HEK293 (cell line): ENCODE measurements at regions not wholly inside any gene's neighbourhood (a gene's known extent, or its start where the extent isn't known, plus 50 kb on each side); places are given as distances from the start of the nearest gene placed in this dataset.

ENCODE experiments used
- CTCF ChIA-PET: fragments of 350-600 bp; formaldehyde crosslinking; extraction: SDS; loops from one replicate; lab custom pipeline; 2021; ENCODE audit warnings: antibody characterized with exemption; lab: Yijun Ruan, JAX
- POLR2A ChIA-PET: fragments of 300-600 bp; formaldehyde crosslinking; extraction: SDS; loops from one replicate; lab custom pipeline; 2020; ENCODE audit warnings: antibody characterized with exemption, inconsistent platforms; lab: Yijun Ruan, JAX
- H3K27ac ChIP-seq: fragments of 200-500 bp; sonication (Bioruptor generic); 2 replicates; pipeline ENCODE4 v1.5.1; 2014; ENCODE audit warnings: low read depth, low read length, control low read depth, inconsistent platforms; ENCODE audit errors: extremely low read depth
- H3K36me3 ChIP-seq, 2 experiments: fragments of 200-500 bp in 1 of 2; sonication (Bioruptor generic) in 1 of 2; 1 replicate in 1 of 2; 2 replicates in 1 of 2; pipeline ENCODE4 v1.5.1; 2014 to 2017; ENCODE audit warnings: inconsistent platforms in 2 of 2, low read length in 2 of 2; ENCODE audit not compliant: control insufficient read depth in 2 of 2, insufficient read depth in 1 of 2
- H3K4me1 ChIP-seq: fragments of 200-500 bp; sonication (Bioruptor generic); 2 replicates; pipeline ENCODE4 v1.5.1; 2014; ENCODE audit warnings: mild to moderate bottlenecking, low read length, inconsistent platforms; ENCODE audit not compliant: control insufficient read depth, insufficient read depth
- H3K4me3 ChIP-seq: 2 replicates; pipeline ENCODE4 v1.5.1; 2011; ENCODE audit warnings: low read depth, mild to moderate bottlenecking, control low read depth, low read length, moderate library complexity
- H3K9me3 ChIP-seq: fragments of 200-500 bp; sonication (Bioruptor generic); 2 replicates; pipeline ENCODE4 v1.5.1; 2014; ENCODE audit warnings: low read depth, low read length, inconsistent platforms; ENCODE audit not compliant: control insufficient read depth, insufficient read depth
- OVOL3 ChIP-seq: fragments of 450-650 bp; formaldehyde crosslinking; IDR thresholded peaks from 2 replicates; pipeline ENCODE4 v1.5.1; 2016; ENCODE audit warnings: missing biosample characterization, missing genetic modification characterization
- SP3 ChIP-seq: fragments of 450-650 bp; formaldehyde crosslinking; IDR thresholded peaks from 2 replicates; pipeline ENCODE4 v1.5.1; 2016; ENCODE audit warnings: missing biosample characterization, missing genetic modification characterization
- WT1 ChIP-seq: fragments of 450-650 bp; formaldehyde crosslinking; IDR thresholded peaks from 2 replicates; pipeline ENCODE4 v1.5.1; 2016; ENCODE audit warnings: missing biosample characterization, missing genetic modification characterization
- ZBTB17 ChIP-seq: fragments of 450-650 bp; formaldehyde crosslinking; IDR thresholded peaks from 2 replicates; pipeline ENCODE4 v1.5.1; 2016; ENCODE audit warnings: missing biosample characterization, missing genetic modification characterization
- ZBTB48 ChIP-seq: fragments of 450-650 bp; formaldehyde crosslinking; IDR thresholded peaks from 2 replicates; pipeline ENCODE4 v1.5.1; 2016; ENCODE audit warnings: missing biosample characterization, missing genetic modification characterization
- ZBTB8A ChIP-seq: fragments of 450-650 bp; formaldehyde crosslinking; IDR thresholded peaks from 2 replicates; pipeline ENCODE4 v1.5.1; 2016; ENCODE audit warnings: missing biosample characterization, missing genetic modification characterization
- ZFP69B ChIP-seq: fragments of 450-650 bp; formaldehyde crosslinking; IDR thresholded peaks from 2 replicates; pipeline ENCODE4 v1.5.1; 2016; ENCODE audit warnings: missing biosample characterization, missing genetic modification characterization
- ZIC2 ChIP-seq: fragments of 450-650 bp; formaldehyde crosslinking; IDR thresholded peaks from 2 replicates; pipeline ENCODE4 v1.5.1; 2016; ENCODE audit warnings: missing biosample characterization, missing genetic modification characterization
- ZNF157 ChIP-seq: fragments of 450-650 bp; formaldehyde crosslinking; IDR thresholded peaks from 2 replicates; pipeline ENCODE4 v1.5.1; 2016; ENCODE audit warnings: missing biosample characterization, missing genetic modification characterization
- ZNF184 ChIP-seq: fragments of 450-650 bp; IDR thresholded peaks from 2 replicates; pipeline ENCODE4 v1.5.1; 2018; ENCODE audit warnings: missing biosample characterization, mild to moderate bottlenecking, missing genetic modification characterization
- ZNF24 ChIP-seq: fragments of 450-650 bp; formaldehyde crosslinking; IDR thresholded peaks from 2 replicates; pipeline ENCODE4 v1.5.1; 2016; ENCODE audit warnings: missing biosample characterization, missing genetic modification characterization
- ZNF248 ChIP-seq: fragments of 450-650 bp; formaldehyde crosslinking; IDR thresholded peaks from 2 replicates; pipeline ENCODE4 v1.5.1; 2017; ENCODE audit warnings: missing biosample characterization, missing genetic modification characterization
- ZNF366 ChIP-seq: fragments of 450-650 bp; formaldehyde crosslinking; conservative IDR thresholded peaks from 2 replicates; pipeline ENCODE4 v1.5.1; 2016; ENCODE audit warnings: missing biosample characterization, missing genetic modification characterization
- ZNF37A ChIP-seq: fragments of 450-650 bp; IDR thresholded peaks from 2 replicates; pipeline ENCODE4 v1.5.1; 2018; ENCODE audit warnings: missing biosample characterization, missing genetic modification characterization
- ZNF596 ChIP-seq: fragments of 450-650 bp; IDR thresholded peaks from 2 replicates; pipeline ENCODE4 v1.5.0; 2018; ENCODE audit warnings: missing biosample characterization, mild to moderate bottlenecking, missing genetic modification characterization, moderate library complexity
- ZNF621 ChIP-seq: fragments of 450-650 bp; formaldehyde crosslinking; IDR thresholded peaks from 2 replicates; pipeline ENCODE4 v1.5.1; 2017; ENCODE audit warnings: missing biosample characterization, missing genetic modification characterization
- ZNF777 ChIP-seq: fragments of 450-650 bp; formaldehyde crosslinking; IDR thresholded peaks from 2 replicates; pipeline ENCODE4 v1.5.1; 2017; ENCODE audit warnings: missing biosample characterization, missing genetic modification characterization, borderline replicate concordance
- ZSCAN30 ChIP-seq: fragments of 450-650 bp; IDR thresholded peaks from 2 replicates; pipeline ENCODE4 v1.5.1; 2018; ENCODE audit warnings: missing biosample characterization, mild to moderate bottlenecking, missing genetic modification characterization, moderate library complexity
- TF ChIP-seq, protein P1 (sequence below): fragments of 450-650 bp; formaldehyde crosslinking; IDR thresholded peaks from 2 replicates; pipeline ENCODE4 v1.5.1; 2016; ENCODE audit warnings: missing biosample characterization, missing genetic modification characterization, borderline replicate concordance
- TF ChIP-seq, protein P2 (sequence below): fragments of 450-650 bp; formaldehyde crosslinking; IDR thresholded peaks from 2 replicates; pipeline ENCODE4 v1.5.1; 2016; ENCODE audit warnings: missing biosample characterization, missing genetic modification characterization
- TF ChIP-seq, protein P3 (sequence below): IDR thresholded peaks from 2 replicates; pipeline ENCODE4 v1.6.1; 2011; ENCODE audit warnings: mild to moderate bottlenecking, low read depth, low read length, borderline replicate concordance
- TF ChIP-seq, protein P4 (sequence below): fragments of 450-650 bp; formaldehyde crosslinking; IDR thresholded peaks from 2 replicates; pipeline ENCODE4 v1.5.1; 2017; ENCODE audit warnings: missing biosample characterization, missing genetic modification characterization
- TF ChIP-seq, protein P5 (sequence below): fragments of 450-650 bp; formaldehyde crosslinking; IDR thresholded peaks from 2 replicates; pipeline ENCODE4 v1.5.1; 2016; ENCODE audit warnings: missing biosample characterization, missing genetic modification characterization

DNA sequence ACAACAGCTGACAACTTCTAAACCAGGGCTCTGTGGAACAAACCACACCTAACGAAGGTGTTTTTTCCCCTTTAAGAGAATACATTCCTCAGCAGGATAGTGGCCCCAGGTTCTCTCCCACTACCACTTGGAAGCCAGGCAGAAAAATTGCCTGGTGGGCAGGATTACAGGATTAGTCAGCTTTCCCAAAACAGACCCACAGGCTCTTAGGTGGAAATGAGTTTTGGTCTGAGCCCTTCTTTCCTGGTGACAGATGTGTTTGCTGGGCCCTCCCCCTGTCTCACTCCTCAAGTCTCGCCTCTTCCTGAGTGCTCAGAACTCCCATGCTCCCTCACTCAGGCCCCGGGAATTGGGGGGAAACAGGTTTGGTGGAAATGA, 139.4 kb upstream of the HAAO start (continued):
- TF ChIP-seq, protein P1, sequence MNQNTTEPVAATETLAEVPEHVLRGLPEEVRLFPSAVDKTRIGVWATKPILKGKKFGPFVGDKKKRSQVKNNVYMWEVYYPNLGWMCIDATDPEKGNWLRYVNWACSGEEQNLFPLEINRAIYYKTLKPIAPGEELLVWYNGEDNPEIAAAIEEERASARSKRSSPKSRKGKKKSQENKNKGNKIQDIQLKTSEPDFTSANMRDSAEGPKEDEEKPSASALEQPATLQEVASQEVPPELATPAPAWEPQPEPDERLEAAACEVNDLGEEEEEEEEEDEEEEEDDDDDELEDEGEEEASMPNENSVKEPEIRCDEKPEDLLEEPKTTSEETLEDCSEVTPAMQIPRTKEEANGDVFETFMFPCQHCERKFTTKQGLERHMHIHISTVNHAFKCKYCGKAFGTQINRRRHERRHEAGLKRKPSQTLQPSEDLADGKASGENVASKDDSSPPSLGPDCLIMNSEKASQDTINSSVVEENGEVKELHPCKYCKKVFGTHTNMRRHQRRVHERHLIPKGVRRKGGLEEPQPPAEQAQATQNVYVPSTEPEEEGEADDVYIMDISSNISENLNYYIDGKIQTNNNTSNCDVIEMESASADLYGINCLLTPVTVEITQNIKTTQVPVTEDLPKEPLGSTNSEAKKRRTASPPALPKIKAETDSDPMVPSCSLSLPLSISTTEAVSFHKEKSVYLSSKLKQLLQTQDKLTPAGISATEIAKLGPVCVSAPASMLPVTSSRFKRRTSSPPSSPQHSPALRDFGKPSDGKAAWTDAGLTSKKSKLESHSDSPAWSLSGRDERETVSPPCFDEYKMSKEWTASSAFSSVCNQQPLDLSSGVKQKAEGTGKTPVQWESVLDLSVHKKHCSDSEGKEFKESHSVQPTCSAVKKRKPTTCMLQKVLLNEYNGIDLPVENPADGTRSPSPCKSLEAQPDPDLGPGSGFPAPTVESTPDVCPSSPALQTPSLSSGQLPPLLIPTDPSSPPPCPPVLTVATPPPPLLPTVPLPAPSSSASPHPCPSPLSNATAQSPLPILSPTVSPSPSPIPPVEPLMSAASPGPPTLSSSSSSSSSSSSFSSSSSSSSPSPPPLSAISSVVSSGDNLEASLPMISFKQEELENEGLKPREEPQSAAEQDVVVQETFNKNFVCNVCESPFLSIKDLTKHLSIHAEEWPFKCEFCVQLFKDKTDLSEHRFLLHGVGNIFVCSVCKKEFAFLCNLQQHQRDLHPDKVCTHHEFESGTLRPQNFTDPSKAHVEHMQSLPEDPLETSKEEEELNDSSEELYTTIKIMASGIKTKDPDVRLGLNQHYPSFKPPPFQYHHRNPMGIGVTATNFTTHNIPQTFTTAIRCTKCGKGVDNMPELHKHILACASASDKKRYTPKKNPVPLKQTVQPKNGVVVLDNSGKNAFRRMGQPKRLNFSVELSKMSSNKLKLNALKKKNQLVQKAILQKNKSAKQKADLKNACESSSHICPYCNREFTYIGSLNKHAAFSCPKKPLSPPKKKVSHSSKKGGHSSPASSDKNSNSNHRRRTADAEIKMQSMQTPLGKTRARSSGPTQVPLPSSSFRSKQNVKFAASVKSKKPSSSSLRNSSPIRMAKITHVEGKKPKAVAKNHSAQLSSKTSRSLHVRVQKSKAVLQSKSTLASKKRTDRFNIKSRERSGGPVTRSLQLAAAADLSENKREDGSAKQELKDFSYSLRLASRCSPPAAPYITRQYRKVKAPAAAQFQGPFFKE (tag by site-specific recombination): no peak
- TF ChIP-seq ZNF621 (tag by site-specific recombination) (no peak), ZNF777 (tag by site-specific recombination) (no peak), ZNF157 (tag by site-specific recombination) (no peak), SP3 (tag by site-specific recombination) (no peak), ZNF37A (tag by site-specific recombination) (no peak), ZNF596 (tag by site-specific recombination) (no peak), OVOL3 (tag by site-specific recombination) (no peak), ZFP69B (tag by site-specific recombination) (0 out of 2 replicates have a peak, but pooled peaks have one; percentile 25), ZSCAN30 (tag by site-specific recombination) (no peak), WT1 (tag by site-specific recombination) (no peak), ZBTB48 (no peak), ZNF366 (tag by site-specific recombination) (no peak), ZIC2 (tag by site-specific recombination) (0 out of 2 replicates have a peak, but pooled peaks have one; percentile 22)
- TF ChIP-seq, protein P2, sequence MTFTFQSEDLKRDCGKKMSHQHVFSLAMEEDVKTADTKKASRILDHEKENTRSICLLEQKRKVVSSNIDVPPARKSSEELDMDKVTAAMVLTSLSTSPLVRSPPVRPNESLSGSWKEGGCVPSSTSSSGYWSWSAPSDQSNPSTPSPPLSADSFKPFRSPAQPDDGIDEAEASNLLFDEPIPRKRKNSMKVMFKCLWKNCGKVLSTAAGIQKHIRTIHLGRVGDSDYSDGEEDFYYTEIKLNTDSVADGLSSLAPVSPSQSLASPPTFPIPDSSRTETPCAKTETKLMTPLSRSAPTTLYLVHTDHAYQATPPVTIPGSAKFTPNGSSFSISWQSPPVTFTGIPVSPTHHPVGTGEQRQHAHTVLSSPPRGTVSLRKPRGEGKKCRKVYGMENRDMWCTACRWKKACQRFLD (tag by site-specific recombination): no peak
- TF ChIP-seq, protein P3, sequence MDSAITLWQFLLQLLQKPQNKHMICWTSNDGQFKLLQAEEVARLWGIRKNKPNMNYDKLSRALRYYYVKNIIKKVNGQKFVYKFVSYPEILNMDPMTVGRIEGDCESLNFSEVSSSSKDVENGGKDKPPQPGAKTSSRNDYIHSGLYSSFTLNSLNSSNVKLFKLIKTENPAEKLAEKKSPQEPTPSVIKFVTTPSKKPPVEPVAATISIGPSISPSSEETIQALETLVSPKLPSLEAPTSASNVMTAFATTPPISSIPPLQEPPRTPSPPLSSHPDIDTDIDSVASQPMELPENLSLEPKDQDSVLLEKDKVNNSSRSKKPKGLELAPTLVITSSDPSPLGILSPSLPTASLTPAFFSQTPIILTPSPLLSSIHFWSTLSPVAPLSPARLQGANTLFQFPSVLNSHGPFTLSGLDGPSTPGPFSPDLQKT: no peak

DNA sequence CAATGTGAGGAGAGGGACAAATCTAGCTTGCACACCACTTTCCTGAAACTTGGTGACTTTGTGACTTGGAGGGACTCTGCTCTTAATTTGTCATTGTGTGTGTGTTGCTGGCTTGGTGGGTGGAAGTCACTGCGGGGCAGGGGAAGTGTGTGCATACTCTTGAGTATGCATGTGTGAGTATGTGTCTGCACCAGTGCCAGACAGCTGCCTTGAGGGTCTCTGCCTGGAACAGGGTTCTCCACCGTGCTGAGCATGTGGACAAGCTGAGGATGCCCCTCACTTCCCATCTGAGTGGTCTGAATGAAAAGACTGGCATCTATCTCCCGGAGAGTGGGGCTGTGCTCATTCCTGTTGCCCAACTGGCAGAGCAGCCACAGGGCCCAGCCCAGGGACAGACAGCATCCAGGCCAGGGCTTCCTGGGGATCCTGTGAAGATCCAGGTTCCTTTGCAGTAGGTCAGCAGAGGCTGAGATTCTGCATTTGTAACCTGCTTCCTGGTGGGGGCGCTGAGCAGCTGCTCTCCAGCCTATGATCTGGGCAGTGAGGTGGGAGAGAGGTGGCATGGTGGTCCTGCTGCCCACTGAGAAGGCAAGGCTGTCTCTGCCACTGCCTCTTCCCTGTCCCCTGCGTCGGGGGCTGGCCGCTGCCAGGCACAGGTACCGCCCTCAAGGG, 138.9 kb upstream of the HAAO start:
- Histone ChIP-seq H3K36me3 (no peaks in the 10 kb centered on the region), H3K4me1 (peaks cover 6% of the 10 kb centered on the region; the same call in 1 of the 2 replicates), H3K4me3 (no peak overlapping the region), H3K9me3 (no peaks in the 10 kb centered on the region), H3K27ac (no peak overlapping the region)
- ChIA-PET POLR2A (no interaction called here), CTCF (interaction anchor here (0.6 to 4.5 kb wide), 15 partner anchors 11 to 1544 kb away, joined by 3 to 22 read pairs (median 4); no protein-coding TSS in a partner anchor)
- TF ChIP-seq, protein P4, sequence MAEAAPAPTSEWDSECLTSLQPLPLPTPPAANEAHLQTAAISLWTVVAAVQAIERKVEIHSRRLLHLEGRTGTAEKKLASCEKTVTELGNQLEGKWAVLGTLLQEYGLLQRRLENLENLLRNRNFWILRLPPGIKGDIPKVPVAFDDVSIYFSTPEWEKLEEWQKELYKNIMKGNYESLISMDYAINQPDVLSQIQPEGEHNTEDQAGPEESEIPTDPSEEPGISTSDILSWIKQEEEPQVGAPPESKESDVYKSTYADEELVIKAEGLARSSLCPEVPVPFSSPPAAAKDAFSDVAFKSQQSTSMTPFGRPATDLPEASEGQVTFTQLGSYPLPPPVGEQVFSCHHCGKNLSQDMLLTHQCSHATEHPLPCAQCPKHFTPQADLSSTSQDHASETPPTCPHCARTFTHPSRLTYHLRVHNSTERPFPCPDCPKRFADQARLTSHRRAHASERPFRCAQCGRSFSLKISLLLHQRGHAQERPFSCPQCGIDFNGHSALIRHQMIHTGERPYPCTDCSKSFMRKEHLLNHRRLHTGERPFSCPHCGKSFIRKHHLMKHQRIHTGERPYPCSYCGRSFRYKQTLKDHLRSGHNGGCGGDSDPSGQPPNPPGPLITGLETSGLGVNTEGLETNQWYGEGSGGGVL (tag by site-specific recombination): no peak
- TF ChIP-seq, protein P5, sequence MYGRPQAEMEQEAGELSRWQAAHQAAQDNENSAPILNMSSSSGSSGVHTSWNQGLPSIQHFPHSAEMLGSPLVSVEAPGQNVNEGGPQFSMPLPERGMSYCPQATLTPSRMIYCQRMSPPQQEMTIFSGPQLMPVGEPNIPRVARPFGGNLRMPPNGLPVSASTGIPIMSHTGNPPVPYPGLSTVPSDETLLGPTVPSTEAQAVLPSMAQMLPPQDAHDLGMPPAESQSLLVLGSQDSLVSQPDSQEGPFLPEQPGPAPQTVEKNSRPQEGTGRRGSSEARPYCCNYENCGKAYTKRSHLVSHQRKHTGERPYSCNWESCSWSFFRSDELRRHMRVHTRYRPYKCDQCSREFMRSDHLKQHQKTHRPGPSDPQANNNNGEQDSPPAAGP (tag by site-specific recombination): no peak
- TF ChIP-seq ZNF248 (tag by site-specific recombination) (no peak), ZBTB8A (tag by site-specific recombination) (no peak), ZNF184 (no peak), ZBTB17 (tag by site-specific recombination) (peak; percentile 9; the same call in 1 of the 2 replicates), ZNF24 (no peak)
- TF ChIP-seq, protein P2 (tag by site-specific recombination): no peak
